EL (cell line): ENCODE measurements at regions not wholly inside any gene's neighbourhood (a gene's known extent, or its start where the extent isn't known, plus 50 kb on each side); places are given as distances from the start of the nearest gene placed in this dataset.
"Not testable (repeated sequence)": the region's sequence is repeated elsewhere in the genome, so short reads cannot be mapped to it uniquely, and the experiment has no call there.

Source experiments
- DNase-seq: peaks from one replicate; pipeline ENCODE4 v3.0.0-alpha.2; 2016

GRCh38 chr18:1306641-1307040 lies 402.0 kb downstream of the ADCYAP1 start:
- DNase-seq = no peak

GRCh38 chr18:1308686-1309085 lies 404.0 kb downstream of the ADCYAP1 start:
- DNase-seq = no peak

DNA sequence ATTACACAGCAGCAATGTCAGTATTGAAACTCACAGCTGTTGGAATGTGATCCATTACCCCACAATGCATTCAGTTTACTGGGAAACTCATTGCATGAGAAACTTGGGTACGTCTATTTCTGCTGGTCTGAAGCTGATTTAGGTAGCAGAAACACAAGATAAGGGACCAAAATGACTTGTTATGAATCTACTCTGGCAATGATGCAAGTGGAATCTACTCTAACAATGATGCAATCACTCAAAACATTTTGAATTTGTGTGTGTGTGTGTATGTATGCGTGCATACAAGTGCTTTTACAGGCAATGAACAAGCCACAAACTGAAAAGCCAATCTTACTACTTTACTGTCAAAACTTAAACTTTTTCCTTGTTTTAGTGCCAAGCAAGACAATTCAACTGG lies 406.7 kb downstream of the ADCYAP1 start:
- DNase-seq = no peak

DNA sequence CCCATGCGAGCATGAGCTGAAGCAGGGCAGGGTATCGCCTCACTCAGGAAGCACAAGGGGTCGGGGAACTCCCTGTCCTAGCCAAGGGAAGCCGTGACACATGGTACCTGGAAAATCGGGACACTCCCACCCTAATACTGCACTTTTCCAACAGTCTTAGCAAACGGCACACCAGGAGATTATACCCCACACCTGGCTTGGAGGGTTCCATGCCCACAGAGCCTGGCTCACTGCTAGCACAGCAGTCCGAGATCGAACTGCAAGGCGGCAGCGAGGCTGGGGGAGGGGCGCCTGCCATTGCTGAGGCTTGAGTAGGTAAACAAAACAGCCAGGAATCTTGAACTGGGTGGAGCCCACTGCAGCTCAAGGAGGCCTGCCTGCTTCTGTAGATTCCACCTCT lies 430.7 kb downstream of the ADCYAP1 start:
- DNase-seq = not testable (repeated sequence)

DNA sequence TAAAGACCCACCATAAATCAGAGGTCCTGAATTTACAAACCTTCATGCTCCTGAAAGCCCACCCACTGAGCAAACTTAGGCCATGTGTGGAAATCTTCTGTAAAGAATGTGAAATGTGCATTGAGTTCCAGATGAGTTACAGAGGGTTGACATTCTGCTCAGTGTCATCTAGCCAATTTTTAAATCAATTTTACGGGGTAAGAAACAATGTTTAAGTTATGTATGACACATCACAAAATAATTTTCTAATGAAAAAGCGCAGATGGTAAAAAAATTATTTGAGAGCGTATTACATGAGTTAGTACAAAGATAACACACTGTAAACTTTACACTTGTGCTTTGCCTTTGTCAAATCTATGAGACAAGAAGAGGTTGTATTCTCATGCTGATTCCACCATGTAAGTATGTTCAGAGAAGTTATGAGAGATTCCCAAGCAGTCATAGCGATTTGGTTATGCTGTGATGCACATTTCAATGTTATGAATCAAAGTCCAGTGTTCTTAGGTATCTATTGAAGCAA lies 446.3 kb downstream of the ADCYAP1 start:
- DNase-seq = no peak

GRCh38 chr18:1353025-1353424 lies 448.4 kb downstream of the ADCYAP1 start:
- DNase-seq = no peak

GRCh38 chr18:1357724-1358123 lies 453.1 kb downstream of the ADCYAP1 start:
- no peak for DNase-seq

DNA sequence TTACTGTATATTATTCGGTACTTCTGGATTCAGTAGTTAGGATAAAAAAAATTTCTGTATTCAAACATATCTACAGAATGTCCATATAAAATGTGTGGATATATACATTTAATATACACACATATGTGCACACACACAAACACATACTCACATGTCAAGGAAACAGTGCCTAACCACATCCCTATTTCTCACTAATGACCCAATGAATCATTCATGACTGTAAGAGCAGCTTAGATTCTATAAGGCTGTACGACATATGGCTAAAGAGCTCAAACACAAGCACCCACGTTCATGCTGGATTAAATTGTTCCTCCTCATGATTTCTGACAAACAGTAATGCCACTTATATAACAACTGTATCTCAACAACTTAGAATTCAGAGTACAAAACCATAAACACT lies 457.3 kb downstream of the ADCYAP1 start:
- DNase-seq = no peak

- no peak for DNase-seq
Observed at GRCh38 chr18:1370552-1370951, 465.9 kb downstream of the ADCYAP1 start.

DNA sequence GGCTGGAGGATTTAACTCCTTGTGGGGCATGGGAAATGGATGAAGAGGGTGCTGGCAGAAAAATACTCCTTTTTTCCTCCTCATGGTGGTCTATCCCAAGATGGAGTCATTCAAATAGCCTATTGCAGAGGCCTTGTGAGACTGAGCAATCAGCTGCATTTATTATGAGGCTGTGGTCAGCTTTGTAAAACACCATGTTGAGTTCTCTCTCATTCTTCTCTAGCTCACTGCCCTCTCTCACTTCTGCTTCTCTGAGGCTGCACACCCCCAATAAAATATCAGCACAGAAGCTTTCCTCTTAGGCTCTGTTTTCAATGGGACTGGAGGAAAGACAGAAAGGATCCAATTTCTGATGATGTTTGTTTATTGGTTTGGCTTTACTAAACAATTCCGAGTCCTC lies 467.1 kb downstream of the ADCYAP1 start:
- DNase-seq = no peak

DNA sequence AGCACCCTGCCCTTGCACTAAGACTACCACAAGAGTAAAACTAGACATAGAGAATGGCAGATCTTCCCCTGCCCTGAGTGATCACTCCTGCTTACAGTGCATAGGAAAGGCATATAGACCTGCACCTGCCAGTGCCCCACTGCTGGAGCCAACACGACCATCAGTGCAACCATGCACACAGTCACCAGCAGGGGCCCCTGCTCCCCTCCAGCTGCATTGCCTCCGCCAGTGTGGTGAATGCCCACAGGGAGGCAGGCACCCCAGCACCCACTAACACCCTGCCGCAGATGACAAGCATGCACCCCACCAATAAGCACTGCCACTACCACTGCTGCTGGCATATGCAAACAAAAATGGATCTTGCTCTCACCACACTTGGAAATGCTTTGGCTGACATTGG lies 478.8 kb downstream of the ADCYAP1 start:
- no peak for DNase-seq

DNA sequence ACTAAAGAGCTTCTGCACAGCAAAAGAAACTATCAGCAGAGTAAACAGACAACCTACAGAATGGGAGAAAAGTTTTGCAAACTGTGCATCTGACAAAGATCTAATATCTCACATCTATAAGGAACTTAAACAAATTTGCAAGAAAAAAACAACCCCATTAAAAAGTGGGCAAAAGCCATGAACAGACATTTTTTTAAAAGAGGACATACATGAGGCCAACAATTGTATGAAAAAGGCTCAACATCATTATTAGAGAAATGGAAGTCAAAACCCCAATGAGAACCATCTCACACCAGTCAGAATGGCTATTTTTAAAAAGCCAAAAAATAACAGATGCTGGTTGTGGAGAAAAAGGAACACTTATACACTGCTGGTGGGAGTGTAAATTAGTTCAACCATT lies 483.8 kb downstream of the ADCYAP1 start:
- not testable (repeated sequence) for DNase-seq

- DNase-seq = no peak
Observed at GRCh38 chr18:1392046-1392445, 487.4 kb downstream of the ADCYAP1 start.

GRCh38 chr18:1392865-1393734 lies 488.4 kb downstream of the ADCYAP1 start:
- DNase-seq = no peak

GRCh38 chr18:1393929-1394328 lies 489.3 kb downstream of the ADCYAP1 start:
- DNase-seq = no peak

DNA sequence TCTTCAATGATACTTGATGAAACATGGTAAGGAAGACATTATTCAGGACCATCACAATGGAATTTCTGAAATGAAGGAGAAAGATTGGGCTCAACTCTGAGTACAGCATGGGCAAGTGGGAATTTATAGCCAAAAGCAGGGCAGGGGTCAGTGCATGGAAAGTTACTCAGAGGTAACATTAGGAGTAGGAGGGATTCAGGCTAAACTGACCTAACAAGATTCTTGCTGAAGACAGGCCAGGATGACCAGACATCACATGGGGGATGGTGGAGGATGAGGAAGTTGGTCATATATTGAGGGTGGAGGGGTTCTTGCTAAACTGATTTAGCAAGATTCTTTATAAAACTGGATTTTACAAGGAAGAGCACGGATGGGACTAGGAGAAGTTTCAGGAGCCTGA lies 489.8 kb downstream of the ADCYAP1 start:
- no peak for DNase-seq

DNA sequence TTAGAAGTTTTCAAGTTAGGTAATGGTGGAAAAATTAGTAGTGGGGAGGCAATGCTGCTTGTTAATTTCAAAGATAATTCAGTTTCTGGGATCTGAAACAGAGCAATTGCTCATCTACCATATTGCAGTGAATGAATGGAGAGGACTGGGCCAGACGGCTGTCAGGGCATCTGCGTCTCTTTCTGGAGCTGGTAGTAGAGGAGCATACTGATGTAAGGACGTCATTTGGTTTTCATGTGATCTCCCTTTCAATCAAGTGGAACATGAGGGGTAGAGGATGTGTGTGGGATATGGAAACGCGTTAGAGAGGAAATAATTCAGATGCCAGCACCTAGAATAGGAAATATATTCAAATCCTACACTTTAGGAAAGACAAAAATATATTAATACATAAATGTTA lies 490.3 kb downstream of the ADCYAP1 start:
- DNase-seq = no peak

DNA sequence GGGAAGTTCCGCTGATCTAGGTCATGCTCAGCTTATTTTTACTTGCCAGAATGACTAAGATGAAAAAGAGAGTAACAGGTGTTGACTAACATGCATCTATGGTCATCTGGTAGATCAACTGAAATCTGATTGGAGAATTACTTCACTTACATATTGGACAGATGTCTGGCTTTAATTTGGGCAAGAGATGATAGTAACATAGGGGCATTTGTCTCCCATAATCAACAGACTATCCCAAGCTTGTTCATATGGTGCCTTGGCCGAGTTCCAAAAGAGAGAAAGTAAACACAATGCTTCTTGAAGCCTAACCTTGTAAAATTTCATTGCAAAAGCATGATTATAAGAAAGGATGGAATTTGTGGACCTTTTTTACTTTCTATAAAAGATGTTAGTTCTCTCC lies 503.7 kb downstream of the ADCYAP1 start:
- DNase-seq = no peak

DNA sequence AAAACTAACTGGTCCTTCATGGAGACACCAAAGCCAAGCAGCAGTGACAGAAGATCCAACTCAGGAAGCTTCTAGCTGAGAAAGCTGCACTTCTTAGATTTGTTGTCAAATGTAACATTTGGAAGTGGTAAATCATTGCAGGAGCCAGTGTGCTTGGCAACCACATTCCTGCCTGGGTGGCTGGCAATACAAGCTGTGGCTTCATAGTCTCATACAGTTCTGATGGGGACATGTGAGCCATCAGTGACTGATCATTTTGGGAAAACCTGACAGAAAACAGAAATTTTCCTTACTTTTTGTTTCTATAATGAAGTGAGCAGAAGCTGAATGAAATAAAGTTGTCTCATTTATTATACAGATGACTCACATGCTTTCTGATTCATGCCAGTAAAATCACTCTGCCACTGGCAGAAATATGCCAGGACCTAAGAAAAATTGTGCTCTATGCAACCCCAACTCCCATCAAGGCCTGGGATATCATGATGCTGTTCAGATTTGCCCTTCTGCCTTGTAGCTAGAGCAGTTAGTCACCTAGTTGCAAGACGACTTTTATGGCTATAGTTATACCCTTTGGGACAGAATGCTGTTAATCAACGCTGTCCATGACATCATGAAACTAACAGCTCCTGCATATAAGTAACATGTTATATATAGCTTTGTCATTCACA lies 508.1 kb downstream of the ADCYAP1 start:
- no peak for DNase-seq

- no peak for DNase-seq
Observed at GRCh38 chr18:1413323-1413675, 508.6 kb downstream of the ADCYAP1 start.

DNA sequence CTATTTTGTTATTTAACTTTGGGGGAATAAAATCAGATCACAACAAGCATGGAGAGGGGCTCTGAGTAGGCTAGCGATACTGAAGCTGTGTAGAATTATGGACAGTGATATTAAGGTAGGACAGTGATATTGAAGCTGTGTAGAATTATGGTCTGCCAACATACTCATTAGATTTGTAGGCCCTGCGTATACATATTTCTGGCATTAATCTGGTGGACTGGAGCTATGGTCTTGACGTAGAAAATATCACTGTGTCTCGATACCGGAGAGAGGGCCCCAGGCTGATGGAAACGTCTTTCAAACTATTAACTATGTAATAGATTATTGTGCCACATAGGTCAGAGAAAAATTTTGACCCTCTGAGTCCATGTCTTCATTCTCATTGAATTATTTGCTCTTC lies 511.4 kb downstream of the ADCYAP1 start:
- DNase-seq = no peak

DNA sequence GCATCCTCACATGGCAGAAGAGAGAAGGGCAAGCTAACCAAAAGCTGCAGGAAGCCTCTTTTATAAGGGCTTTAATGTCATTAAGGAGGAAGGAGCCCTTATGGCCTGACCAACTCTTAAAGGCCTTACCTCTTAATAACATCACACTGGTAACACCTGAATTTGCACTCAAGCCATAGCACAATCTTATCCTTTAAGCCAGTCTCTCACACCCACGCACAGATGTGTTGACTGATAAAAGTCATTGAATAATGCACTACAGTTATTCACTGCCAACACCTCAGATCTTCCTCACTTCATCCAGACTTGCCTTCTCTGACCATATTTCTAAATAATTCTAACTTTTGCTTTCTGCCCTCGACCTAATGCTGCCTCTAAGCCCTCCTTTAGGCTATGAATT lies 516.8 kb downstream of the ADCYAP1 start:
- no peak for DNase-seq

DNA sequence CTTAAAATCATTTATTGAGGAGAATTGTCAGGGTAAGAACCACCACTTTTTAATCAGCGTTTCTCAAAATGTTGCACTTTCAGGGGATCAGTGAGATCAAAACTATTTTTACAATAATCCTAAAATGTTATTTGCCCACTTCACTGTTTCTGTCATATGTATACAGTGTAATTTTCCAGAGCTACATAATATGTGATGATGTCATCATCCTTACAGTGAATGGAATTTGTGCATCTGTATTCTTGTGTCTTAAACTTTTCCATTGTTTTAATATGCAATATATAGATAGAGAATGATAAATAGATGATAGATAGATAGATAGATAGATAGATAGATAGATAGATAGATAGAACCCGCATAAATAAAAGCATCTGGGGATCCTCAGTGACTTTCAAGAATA lies 518.0 kb downstream of the ADCYAP1 start:
- DNase-seq = no peak

DNA sequence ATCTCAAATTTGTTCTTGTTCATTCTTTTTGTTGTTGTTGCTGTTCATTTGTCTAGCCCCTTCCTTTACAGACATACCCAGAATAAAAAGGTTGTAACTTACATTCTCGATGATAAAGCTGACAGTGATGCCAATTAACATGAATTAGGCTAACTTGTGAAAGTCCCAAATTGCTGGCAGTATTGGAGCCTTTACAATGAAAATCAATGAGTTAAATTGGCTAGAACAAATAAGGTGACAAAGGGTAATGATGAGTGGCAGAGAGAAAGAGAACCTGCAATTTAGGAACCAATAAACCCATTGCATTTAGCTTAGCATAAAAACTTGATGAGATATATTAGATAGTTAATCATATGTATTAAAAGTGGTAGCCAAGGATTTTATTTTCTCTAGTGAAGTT lies 521.0 kb downstream of the ADCYAP1 start:
- DNase-seq = no peak
